Naive thymus-derived CD4-positive, alpha-beta T cell (primary cell): ENCODE measurements at regions not wholly inside any gene's neighbourhood (a gene's known extent, or its start where the extent isn't known, plus 50 kb on each side); places are given as distances from the start of the nearest gene placed in this dataset.

ENCODE experiments used
- ATAC-seq: fragments of 150-1000 bp; cut with Tn5 transposase; 2 replicates; pipeline ENCODE4 v1.10.0; 2021; ENCODE audit warnings: mild to moderate bottlenecking, moderate library complexity
- CTCF ChIA-PET: fragments of 350-600 bp; sonication (Branson Sonifier 250); formaldehyde crosslinking; loops from one replicate; lab custom pipeline; 2021; ENCODE audit warnings: antibody characterized with exemption; lab: Charles Lee
- POLR2A ChIA-PET: fragments of 350-600 bp; sonication (Branson Sonifier 250); formaldehyde crosslinking; loops from one replicate; lab custom pipeline; 2021; ENCODE audit warnings: antibody characterized with exemption, inconsistent platforms; lab: Charles Lee
- DNase-seq, 9 donors: peaks; one replicate each; pipeline versions ENCODE4 v3.0.0 to v3.0.0-alpha.2; 2020 to 2022; ENCODE audit warnings: mixed read lengths in 1 of 9
- H3K27ac ChIP-seq: one replicate; pipeline ENCODE4 v1.7.0; 2013; ENCODE audit warnings: mild to moderate bottlenecking, low read depth, low read length, moderate library complexity
- H3K27me3 ChIP-seq, 2 donors: one replicate each; pipeline ENCODE4 v1.7.0; 2013; ENCODE audit warnings: low read length in 2 of 2, mild to moderate bottlenecking in 2 of 2, moderate library complexity in 2 of 2; ENCODE audit not compliant: control insufficient read depth in 2 of 2, insufficient read depth in 2 of 2
- H3K36me3 ChIP-seq, 3 experiments: 1 replicate in 2 of 3; 2 replicates in 1 of 3; pipeline ENCODE4 v1.7.0; 2013; ENCODE audit warnings: low read length in 3 of 3, mild to moderate bottlenecking in 3 of 3, moderate library complexity in 1 of 3; ENCODE audit not compliant: insufficient read depth in 3 of 3, control insufficient read depth in 2 of 3
- H3K4me1 ChIP-seq, 2 donors: one replicate each; pipeline ENCODE4 v1.7.0; 2013; ENCODE audit warnings: low read length in 2 of 2, mild to moderate bottlenecking in 2 of 2, moderate library complexity in 1 of 2; ENCODE audit not compliant: control insufficient read depth in 2 of 2, insufficient read depth in 2 of 2
- H3K4me3 ChIP-seq: 2 replicates; pipeline ENCODE4 v1.7.0; 2013; ENCODE audit warnings: mild to moderate bottlenecking, low read length
- H3K9me3 ChIP-seq, 3 experiments: 1 replicate in 2 of 3; 2 replicates in 1 of 3; pipeline ENCODE4 v1.7.0; 2013; ENCODE audit warnings: low read length in 3 of 3; ENCODE audit not compliant: control insufficient read depth in 2 of 3
- H3K27ac Mint-ChIP-seq, 9 donors: one replicate each; pipeline ENCODE4 v1.8.0; 2020 to 2022; ENCODE audit warnings: mixed read lengths in 9 of 9, mild to moderate bottlenecking in 8 of 9, moderate library complexity in 5 of 9, inconsistent platforms in 2 of 9
- H3K27me3 Mint-ChIP-seq, 5 donors: one replicate each; pipeline ENCODE4 v1.8.0; 2021 to 2022; ENCODE audit warnings: mixed read lengths in 5 of 5, mild to moderate bottlenecking in 1 of 5
- H3K36me3 Mint-ChIP-seq, 5 donors: one replicate each; pipeline ENCODE4 v1.8.0; 2020 to 2022; ENCODE audit warnings: mixed read lengths in 5 of 5, mild to moderate bottlenecking in 3 of 5, inconsistent platforms in 1 of 5
- H3K4me1 Mint-ChIP-seq, 7 donors: one replicate each; pipeline ENCODE4 v1.8.0; 2020 to 2022; ENCODE audit warnings: mixed read lengths in 7 of 7, mild to moderate bottlenecking in 3 of 7, inconsistent platforms in 1 of 7
- H3K4me3 Mint-ChIP-seq, 10 donors: one replicate each; pipeline ENCODE4 v1.8.0; 2020 to 2022; ENCODE audit warnings: mild to moderate bottlenecking in 10 of 10, mixed read lengths in 10 of 10, moderate library complexity in 6 of 10, inconsistent platforms in 2 of 10
- H3K9me3 Mint-ChIP-seq, 11 donors: one replicate each; pipeline ENCODE4 v1.8.0; 2020 to 2022; ENCODE audit warnings: mixed read lengths in 11 of 11, mild to moderate bottlenecking in 4 of 11, inconsistent platforms in 1 of 11, moderate library complexity in 1 of 11
- intact Hi-C, 2 donors: fragments of 100-400 bp; cut with micrococcal nuclease; formaldehyde crosslinking; loops; one replicate each; pipeline ENCODE4 v1.15.1; 2023

GRCh38 chr18:65946777-65947176, 196.0 kb downstream of the CDH7 start:
- Mint-ChIP-seq H3K9me3 (peaks cover 0 to 8% (median 0%) of the 10 kb centered on the region in 11 donors), H3K36me3 (no peaks in the 10 kb centered on the region), H3K4me3 (no peak overlapping the region), H3K4me1 (no peaks in the 10 kb centered on the region), H3K27me3 (no peaks in the 10 kb centered on the region), H3K27ac (no peak overlapping the region)
- DNase-seq = no peak
- Histone ChIP-seq H3K4me1 (no peaks in the 10 kb centered on the region), H3K36me3 (no peaks in the 10 kb centered on the region), H3K27me3 (no peaks in the 10 kb centered on the region), H3K4me3 (no peak overlapping the region), H3K27ac (no peak overlapping the region), H3K9me3 (no peaks in the 10 kb centered on the region)
- POLR2A ChIA-PET = no interaction called here
- intact Hi-C loops = no loop called here
- ATAC-seq = no peak
- CTCF ChIA-PET = no interaction called here

GRCh38 chr18:65943268-65943667, 192.5 kb downstream of the CDH7 start:
- ChIA-PET CTCF (no interaction called here), POLR2A (no interaction called here)
- H3K4me1 ChIP-seq = no peaks in the 10 kb centered on the region
- no peaks in the 10 kb centered on the region for H3K27me3 Mint-ChIP-seq
- H3K4me1 Mint-ChIP-seq = no peaks in the 10 kb centered on the region
- intact Hi-C loops = no loop called here
- H3K9me3 ChIP-seq = no peaks in the 10 kb centered on the region
- peaks cover 0 to 5% (median 0%) of the 10 kb centered on the region in 11 donors for H3K9me3 Mint-ChIP-seq
- ATAC-seq = no peak
- no peak overlapping the region for H3K27ac ChIP-seq
- no peak overlapping the region for H3K4me3 Mint-ChIP-seq
- DNase-seq = no peak
- no peaks in the 10 kb centered on the region for H3K27me3 ChIP-seq
- no peaks in the 10 kb centered on the region for H3K36me3 Mint-ChIP-seq
- no peak overlapping the region for H3K27ac Mint-ChIP-seq
- no peaks in the 10 kb centered on the region for H3K36me3 ChIP-seq
- no peak overlapping the region for H3K4me3 ChIP-seq

- Mint-ChIP-seq H3K27me3 (no peaks in the 10 kb centered on the region), H3K4me3 (no peak overlapping the region), H3K9me3 (peaks cover 0 to 5% (median 0%) of the 10 kb centered on the region in 11 donors), H3K4me1 (no peaks in the 10 kb centered on the region), H3K27ac (no peak overlapping the region), H3K36me3 (no peaks in the 10 kb centered on the region)
- H3K4me1 ChIP-seq = no peaks in the 10 kb centered on the region
- no peak overlapping the region for H3K27ac ChIP-seq
- DNase-seq (no peak), ATAC-seq (no peak)
- intact Hi-C loops = no loop called here
- POLR2A ChIA-PET = no interaction called here
- H3K4me3 ChIP-seq = no peak overlapping the region
- CTCF ChIA-PET = no interaction called here
- H3K27me3 ChIP-seq = no peaks in the 10 kb centered on the region
- H3K36me3 ChIP-seq = no peaks in the 10 kb centered on the region
- H3K9me3 ChIP-seq = no peaks in the 10 kb centered on the region
Measured at GRCh38 chr18:65942854-65943253, 192.0 kb downstream of the CDH7 start.

- H3K4me3 ChIP-seq = no peak overlapping the region
- Mint-ChIP-seq H3K27ac (no peak overlapping the region), H3K9me3 (peaks cover 0 to 7% (median 2%) of the 10 kb centered on the region in 11 donors), H3K4me1 (no peaks in the 10 kb centered on the region), H3K27me3 (no peaks in the 10 kb centered on the region), H3K36me3 (no peaks in the 10 kb centered on the region), H3K4me3 (no peak overlapping the region)
- no peaks in the 10 kb centered on the region for H3K4me1 ChIP-seq
- ATAC-seq = no peak
- no peaks in the 10 kb centered on the region for H3K9me3 ChIP-seq
- no peak for DNase-seq
- H3K36me3 ChIP-seq = no peaks in the 10 kb centered on the region
- H3K27me3 ChIP-seq = no peaks in the 10 kb centered on the region
- no peak overlapping the region for H3K27ac ChIP-seq
- CTCF ChIA-PET = no interaction called here
- intact Hi-C loops = no loop called here
- POLR2A ChIA-PET = no interaction called here
Measured at GRCh38 chr18:65942104-65942503, 191.3 kb downstream of the CDH7 start.

GRCh38 chr18:65941482-65941881, 190.7 kb downstream of the CDH7 start:
- H3K27me3 Mint-ChIP-seq = no peaks in the 10 kb centered on the region

More at GRCh38 chr18:65941482-65941881, 190.7 kb downstream of the CDH7 start:
- Mint-ChIP-seq H3K9me3 (peaks cover 0 to 11% (median 2%) of the 10 kb centered on the region in 11 donors), H3K27ac (no peak overlapping the region), H3K36me3 (no peaks in the 10 kb centered on the region), H3K4me3 (no peak overlapping the region), H3K4me1 (no peaks in the 10 kb centered on the region)
- CTCF ChIA-PET = no interaction called here
- POLR2A ChIA-PET = no interaction called here
- no peaks in the 10 kb centered on the region for H3K36me3 ChIP-seq
- H3K27me3 ChIP-seq = no peaks in the 10 kb centered on the region
- H3K4me3 ChIP-seq = no peak overlapping the region
- DNase-seq (no peak), ATAC-seq (no peak)
- H3K27ac ChIP-seq = no peak overlapping the region
- no peaks in the 10 kb centered on the region for H3K4me1 ChIP-seq
- intact Hi-C loops = no loop called here
- no peaks in the 10 kb centered on the region for H3K9me3 ChIP-seq
